Osteoblast (primary cell): ENCODE measurements at regions not wholly inside any gene's neighbourhood (a gene's known extent, or its start where the extent isn't known, plus 50 kb on each side); places are given as distances from the start of the nearest gene placed in this dataset.

Source experiments
- DNase-seq: peaks from one replicate; pipeline ENCODE4 v3.0.0; 2011; ENCODE audit warnings: low spot score, mixed read lengths; ENCODE audit not compliant: insufficient read length; ENCODE audit errors: missing footprints
- H2AFZ ChIP-seq: 2 replicates; pipeline ENCODE4 v1.6.0; 2011; ENCODE audit warnings: mild to moderate bottlenecking, low read length
- H3K27ac ChIP-seq: 2 replicates; pipeline ENCODE4 v1.5.1; 2011; ENCODE audit warnings: mild to moderate bottlenecking, low read depth, low read length, moderate library complexity
- H3K27me3 ChIP-seq: 2 replicates; pipeline ENCODE4 v1.6.0; 2012; ENCODE audit warnings: mild to moderate bottlenecking, control low read depth, inconsistent platforms, low read length, moderate library complexity; ENCODE audit not compliant: insufficient read depth
- H3K36me3 ChIP-seq: 2 replicates; pipeline ENCODE4 v1.5.1; 2011; ENCODE audit warnings: mild to moderate bottlenecking, low read length, control low read depth, moderate library complexity; ENCODE audit not compliant: insufficient read depth
- H3K4me1 ChIP-seq: 2 replicates; pipeline ENCODE4 v1.5.1; 2011; ENCODE audit warnings: mild to moderate bottlenecking, low read length, control low read depth, moderate library complexity; ENCODE audit not compliant: insufficient read depth
- H3K4me2 ChIP-seq: 2 replicates; pipeline ENCODE4 v1.6.0; 2011; ENCODE audit warnings: mild to moderate bottlenecking, low read length; ENCODE audit not compliant: insufficient read depth
- H3K4me3 ChIP-seq: fragments of 200-600 bp; sonication (generic); 3 replicates; pipeline ENCODE4 v1.5.1; 2012; ENCODE audit warnings: mild to moderate bottlenecking, low read length, inconsistent platforms; ENCODE audit not compliant: insufficient read depth
- H3K79me2 ChIP-seq: 2 replicates; pipeline ENCODE4 v1.6.0; 2012; ENCODE audit warnings: mild to moderate bottlenecking, low read length, control low read depth, inconsistent platforms; ENCODE audit not compliant: insufficient read depth
- H3K9me3 ChIP-seq: 2 replicates; pipeline ENCODE4 v1.5.1; 2011; ENCODE audit warnings: low read depth, low read length, control low read depth
- H4K20me1 ChIP-seq: 2 replicates; pipeline ENCODE4 v1.6.0; 2012; ENCODE audit warnings: mild to moderate bottlenecking, low read length, control low read depth; ENCODE audit not compliant: insufficient read depth
- CTCF ChIP-seq: IDR thresholded peaks from 2 replicates; pipeline ENCODE4 v1.5.1; 2011; ENCODE audit warnings: mild to moderate bottlenecking, low read depth, low read length, moderate library complexity; ENCODE audit errors: extremely low read depth

GRCh38 chr9:80839821-80840675 lies 849.3 kb downstream of the TLE1 start:
- H3K4me1 ChIP-seq: no peaks in the 10 kb centered on the region
- no peak overlapping the region for H2AFZ ChIP-seq
- no peaks in the 10 kb centered on the region for H3K27me3 ChIP-seq
- H3K4me3 ChIP-seq: peak overlapping the region; percentile 9
- H3K36me3 ChIP-seq: no peaks in the 10 kb centered on the region
- peak overlapping the region; percentile 44 for H3K4me2 ChIP-seq
- TF ChIP-seq CTCF: no peak
- no peaks in the 10 kb centered on the region for H3K79me2 ChIP-seq
- no peak overlapping the region for H3K27ac ChIP-seq
- H3K9me3 ChIP-seq: no peaks in the 10 kb centered on the region
- no peaks in the 10 kb centered on the region for H4K20me1 ChIP-seq
- no peak for DNase-seq

- H3K4me2 ChIP-seq: no peak overlapping the region
- H3K4me3 ChIP-seq: no peak overlapping the region
- H3K27me3 ChIP-seq: no peaks in the 10 kb centered on the region
- H3K27ac ChIP-seq: no peak overlapping the region
- no peaks in the 10 kb centered on the region for H4K20me1 ChIP-seq
- TF ChIP-seq CTCF: no peak
- no peaks in the 10 kb centered on the region for H3K4me1 ChIP-seq
- H3K9me3 ChIP-seq: no peaks in the 10 kb centered on the region
- DNase-seq: no peak
- no peaks in the 10 kb centered on the region for H3K79me2 ChIP-seq
- no peak overlapping the region for H2AFZ ChIP-seq
- H3K36me3 ChIP-seq: no peaks in the 10 kb centered on the region
Observed at GRCh38 chr9:80836013-80836412, 853.3 kb downstream of the TLE1 start.

GRCh38 chr9:80831751-80832150 lies 857.6 kb downstream of the TLE1 start:
- Histone ChIP-seq H3K27me3 (no peaks in the 10 kb centered on the region), H3K36me3 (no peaks in the 10 kb centered on the region), H3K27ac (no peak overlapping the region), H4K20me1 (no peaks in the 10 kb centered on the region), H2AFZ (no peak overlapping the region), H3K9me3 (no peaks in the 10 kb centered on the region), H3K4me3 (no peak overlapping the region), H3K4me1 (no peaks in the 10 kb centered on the region), H3K79me2 (no peaks in the 10 kb centered on the region), H3K4me2 (no peak overlapping the region)
- no peak for DNase-seq
- TF ChIP-seq CTCF: no peak

- Histone ChIP-seq H3K4me1 (no peaks in the 10 kb centered on the region), H3K4me2 (no peak overlapping the region), H3K27ac (no peak overlapping the region), H4K20me1 (no peaks in the 10 kb centered on the region), H3K79me2 (no peaks in the 10 kb centered on the region), H3K27me3 (no peaks in the 10 kb centered on the region), H3K36me3 (no peaks in the 10 kb centered on the region), H2AFZ (no peak overlapping the region), H3K4me3 (no peak overlapping the region), H3K9me3 (no peaks in the 10 kb centered on the region)
- TF ChIP-seq CTCF: no peak
- DNase-seq: no peak
Observed at GRCh38 chr9:80811656-80812055, 877.7 kb downstream of the TLE1 start.
